ENCODE measurements at regions not wholly inside any gene's neighbourhood (a gene's known extent, or its start where the extent isn't known, plus 50 kb on each side); places are given as distances from the start of the nearest gene placed in this dataset.

DNA sequence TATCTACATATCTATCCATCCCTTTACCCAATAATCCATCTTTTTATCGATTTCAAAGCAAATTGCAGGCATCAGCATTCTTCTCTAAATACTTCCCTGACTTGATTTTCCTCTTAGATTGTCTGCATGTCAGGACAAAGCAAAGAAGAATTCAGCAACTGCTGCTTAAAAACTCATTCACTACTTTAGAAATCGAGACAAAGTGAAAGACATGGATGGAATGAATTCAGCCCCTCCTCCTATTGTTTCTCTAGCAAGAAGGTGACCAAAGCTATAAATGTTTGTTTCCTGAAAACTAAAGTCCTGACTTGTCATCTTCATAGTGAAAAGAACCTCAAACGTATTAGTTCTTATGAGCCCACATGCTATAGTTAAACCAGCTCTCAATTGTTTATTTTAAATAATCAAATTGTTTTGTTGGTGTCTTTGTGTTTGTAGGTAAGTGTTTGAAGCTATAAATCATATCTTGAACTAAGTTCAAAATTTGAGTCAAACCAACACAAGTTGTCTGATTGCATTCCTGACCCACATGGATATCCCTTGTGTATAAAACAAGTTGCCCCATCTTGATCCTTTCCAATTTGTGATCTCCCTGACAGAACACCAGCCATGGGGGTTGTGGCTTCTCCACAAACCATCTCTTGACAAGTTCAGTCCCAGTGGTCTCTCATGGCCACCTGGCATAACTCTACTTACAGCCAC, 58.6 kb upstream of the ARHGAP5 start:
- Histone ChIP-seq H3K27me3 (ENCODE audit: control insufficient read depth, insufficient read depth, low read length) (peaks cover 9% of the 10 kb centered on the region), H3K18ac (ENCODE audit: low read depth, low read length) (no peak overlapping the region), H3K9ac (ENCODE audit: low read depth, low read length) (no peak overlapping the region), H4K91ac (ENCODE audit: insufficient read depth, low read depth, low read length) (no peak overlapping the region), H3K23ac (ENCODE audit: low read depth, low read length) (no peak overlapping the region), H2BK15ac (ENCODE audit: low read depth, low read length) (no peak overlapping the region), H4K8ac (ENCODE audit: low read depth in 2 of 2, low read length in 2 of 2) (no peak overlapping the region), H3K79me1 (ENCODE audit: low read depth in 1 of 2, low read length in 2 of 2) (no peaks in the 10 kb centered on the region), H2BK120ac (ENCODE audit: low read depth, low read length) (no peak overlapping the region), H3K4me2 (ENCODE audit: low read depth, low read length) (no peak overlapping the region), H2BK5ac (ENCODE audit: low read depth, low read length, poor library complexity, severe bottlenecking) (no peak overlapping the region), H4K20me1 (ENCODE audit: insufficient read depth, low read length) (no peaks in the 10 kb centered on the region), H3K27ac (ENCODE audit: insufficient read depth, low read length) (no peak overlapping the region), H3K4me1 (ENCODE audit: control insufficient read depth, insufficient read depth, low read length) (no peaks in the 10 kb centered on the region), H3K9me3 (ENCODE audit: control insufficient read depth, insufficient read depth, low read length) (no peaks in the 10 kb centered on the region), H2BK20ac (ENCODE audit: low read depth, low read length) (no peak overlapping the region), H3K56ac (ENCODE audit: extremely low read depth, insufficient read depth, low read length) (no peak overlapping the region), H2AK9ac (replicated peaks; ENCODE audit: low read depth, low read length, poor library complexity) (no peak overlapping the region), H2AFZ (replicated peaks; ENCODE audit: low read length, poor library complexity) (no peak overlapping the region), H3K36me3 (ENCODE audit: control insufficient read depth, insufficient read depth, low read length) (no peaks in the 10 kb centered on the region), H3K4me3 (ENCODE audit: insufficient read depth, low read depth, low read length) (no peak overlapping the region), H4K5ac (ENCODE audit: low read depth, low read length) (no peak overlapping the region), H3K4ac (ENCODE audit: low read depth, low read length) (no peak overlapping the region), H2AK5ac (ENCODE audit: low read depth, low read length) (no peak overlapping the region), H3K14ac (replicated peaks; ENCODE audit: low read depth, low read length) (no peak overlapping the region), H3K9me1 (ENCODE audit: insufficient read depth, low read length) (no peaks in the 10 kb centered on the region)
- WGBS, 2 experiments (ENCODE audit: extremely low coverage in 2 of 2, insufficient read length in 1 of 2): 100% methylated on average over 1 of the region's 3 CpGs; no CpG with 5 or more reads in 1 of the 2 experiments
- dilution Hi-C loops (cut with HindIII; ENCODE audit: low sequenced_read_pairs, unreplicated experiment): no loop called here
- DNase-seq: no peak
- TF ChIP-seq RFX5 (IDR thresholded peaks at IDR 0.05; ENCODE audit: low read depth, low read length): no peak
- TF ChIP-seq POLR2A (IDR thresholded peaks at IDR 0.05; ENCODE audit: low read depth, low read length): no peak
- TF ChIP-seq FOS (IDR thresholded peaks at IDR 0.05; ENCODE audit: low read depth, low read length): no peak
- TF ChIP-seq RCOR1 (IDR thresholded peaks at IDR 0.05; ENCODE audit: insufficient replicate concordance, low read length): no peak
- TF ChIP-seq BHLHE40 (IDR thresholded peaks at IDR 0.05; ENCODE audit: low read depth, low read length): no peak
- no peak for TF ChIP-seq RAD21 (IDR thresholded peaks at IDR 0.05; ENCODE audit: low read length)
- TF ChIP-seq MAZ (IDR thresholded peaks at IDR 0.05; ENCODE audit: borderline replicate concordance, low read depth, low read length): no peak
- TF ChIP-seq CHD1 (IDR thresholded peaks at IDR 0.05; ENCODE audit: low read depth, low read length): no peak
- TF ChIP-seq SMC3 (IDR thresholded peaks at IDR 0.05; ENCODE audit: low read depth, low read length): no peak
- POLR2A ChIA-PET (ENCODE audit: unreplicated experiment): no interaction called here
- CTCF ChIA-PET: no interaction called here
- no TSS peak for BruUV-seq (replicated peaks)
- intact Hi-C loops (cut with micrococcal nuclease): no loop called here
- in situ Hi-C loops (cut with MboI; ENCODE audit: low sequenced_read_pairs): no loop called here
- ATAC-seq (ENCODE audit: low read depth): no peak
